HCT116 (cell line): ENCODE measurements at regions not wholly inside any gene's neighbourhood (a gene's known extent, or its start where the extent isn't known, plus 50 kb on each side); places are given as distances from the start of the nearest gene placed in this dataset.

Experiments
- CEBPB ChIP-seq: IDR thresholded peaks from 2 replicates; pipeline ENCODE4 v1.6.1; 2012; ENCODE audit warnings: low read depth
- MAX ChIP-seq: IDR thresholded peaks from 2 replicates; pipeline ENCODE4 v1.6.1; 2012
- REST ChIP-seq: IDR thresholded peaks from 2 replicates; pipeline ENCODE4 v1.6.1; 2012; ENCODE audit warnings: low read depth
- ZNF274 ChIP-seq: fragments of 200-500 bp; sonication (Bioruptor generic); IDR thresholded peaks from 2 replicates; pipeline ENCODE4 v1.6.1; 2014; ENCODE audit warnings: mild to moderate bottlenecking, low read depth, low read length, inconsistent platforms
- TF ChIP-seq, protein P1 (sequence below), 3 experiments: fragments of 200-600 bp in 1 of 3; sonication (generic) in 1 of 3; IDR thresholded peaks in 2 of 3; conservative IDR thresholded peaks in 1 of 3; 2 replicates each; pipeline ENCODE4 v1.5.1; 2012 to 2017; ENCODE audit warnings: low read depth in 2 of 3, low read length in 2 of 3, antibody characterized with exemption in 1 of 3, borderline replicate concordance in 1 of 3, control low read depth in 1 of 3, mild to moderate bottlenecking in 1 of 3, mixed read lengths in 1 of 3, mixed run types in 1 of 3, moderate library complexity in 1 of 3; ENCODE audit not compliant: insufficient read depth in 1 of 3

- TF ChIP-seq, protein P1, sequence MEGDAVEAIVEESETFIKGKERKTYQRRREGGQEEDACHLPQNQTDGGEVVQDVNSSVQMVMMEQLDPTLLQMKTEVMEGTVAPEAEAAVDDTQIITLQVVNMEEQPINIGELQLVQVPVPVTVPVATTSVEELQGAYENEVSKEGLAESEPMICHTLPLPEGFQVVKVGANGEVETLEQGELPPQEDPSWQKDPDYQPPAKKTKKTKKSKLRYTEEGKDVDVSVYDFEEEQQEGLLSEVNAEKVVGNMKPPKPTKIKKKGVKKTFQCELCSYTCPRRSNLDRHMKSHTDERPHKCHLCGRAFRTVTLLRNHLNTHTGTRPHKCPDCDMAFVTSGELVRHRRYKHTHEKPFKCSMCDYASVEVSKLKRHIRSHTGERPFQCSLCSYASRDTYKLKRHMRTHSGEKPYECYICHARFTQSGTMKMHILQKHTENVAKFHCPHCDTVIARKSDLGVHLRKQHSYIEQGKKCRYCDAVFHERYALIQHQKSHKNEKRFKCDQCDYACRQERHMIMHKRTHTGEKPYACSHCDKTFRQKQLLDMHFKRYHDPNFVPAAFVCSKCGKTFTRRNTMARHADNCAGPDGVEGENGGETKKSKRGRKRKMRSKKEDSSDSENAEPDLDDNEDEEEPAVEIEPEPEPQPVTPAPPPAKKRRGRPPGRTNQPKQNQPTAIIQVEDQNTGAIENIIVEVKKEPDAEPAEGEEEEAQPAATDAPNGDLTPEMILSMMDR (IDR thresholded peaks at IDR 0.05 in 2 of 3, conservative IDR thresholded peaks at IDR 0.05 in 1 of 3; ENCODE audit: borderline replicate concordance in 1 of 3, insufficient read depth in 1 of 3, low read depth in 2 of 3, low read length in 2 of 3), result no peak
- no peak for TF ChIP-seq MAX
- no peak for TF ChIP-seq REST
- no peak for TF ChIP-seq ZNF274
- TF ChIP-seq CEBPB, result no peak
Observed at GRCh38 chr16:86635176-86635876, 57.0 kb downstream of the FOXL1 start.
